ENCODE measurements at regions not wholly inside any gene's neighbourhood (a gene's known extent, or its start where the extent isn't known, plus 50 kb on each side); places are given as distances from the start of the nearest gene placed in this dataset.

DNA sequence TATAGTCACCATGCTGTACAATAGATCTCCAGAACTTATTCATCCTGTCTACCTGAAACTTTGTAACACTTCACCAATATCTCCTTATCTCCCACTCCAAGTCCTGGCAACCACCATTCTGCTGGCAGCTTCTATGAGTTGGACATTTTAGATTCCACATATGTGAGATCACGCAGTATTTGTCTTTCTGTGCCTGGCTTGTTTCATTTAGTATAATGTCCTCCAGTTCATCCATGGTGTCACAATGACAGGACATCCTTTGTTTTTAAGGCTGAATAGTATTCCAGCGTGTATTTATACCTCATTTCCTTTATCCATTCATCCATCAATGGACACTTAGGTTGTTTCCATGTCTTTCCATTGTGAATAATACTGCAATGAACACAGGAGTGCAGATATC is 198.7 kb downstream of the QDPR start:
- Histone ChIP-seq H4K91ac (ENCODE audit: low read depth, low read length) (no peak overlapping the region), H3K23ac (ENCODE audit: low read length) (no peak overlapping the region), H3K9me3 (ENCODE audit: insufficient read depth, low read depth, low read length) (no peaks in the 10 kb centered on the region), H2AK5ac (ENCODE audit: low read length) (no peak overlapping the region), H3K14ac (ENCODE audit: low read length) (no peak overlapping the region), H3K79me1 (ENCODE audit: low read length) (no peaks in the 10 kb centered on the region), H2BK120ac (ENCODE audit: insufficient read depth, low read length, poor library complexity) (no peak overlapping the region), H3K79me2 (ENCODE audit: control insufficient read depth, insufficient read depth, low read length, poor library complexity) (no peaks in the 10 kb centered on the region), H3K9ac (ENCODE audit: low read length) (no peak overlapping the region), H3K27ac (ENCODE audit: low read depth, low read length) (no peak overlapping the region), H3K4me2 (ENCODE audit: low read length) (no peak overlapping the region), H2BK5ac (ENCODE audit: low read depth, low read length, poor library complexity) (no peak overlapping the region), H4K12ac (ENCODE audit: low read depth, low read length) (no peak overlapping the region), H3K27me3 (ENCODE audit: insufficient read depth, low read length) (no peaks in the 10 kb centered on the region), H3K36me3 (ENCODE audit: control insufficient read depth in 1 of 2, insufficient read depth in 2 of 2, low read length in 2 of 2) (no peaks in the 10 kb centered on the region), H4K8ac (ENCODE audit: low read depth, low read length) (no peak overlapping the region), H3K18ac (ENCODE audit: low read length) (no peak overlapping the region), H3K4me1 (ENCODE audit: control insufficient read depth in 1 of 2, insufficient read depth in 2 of 2, low read length in 2 of 2) (no peaks in the 10 kb centered on the region), H2AFZ (ENCODE audit: insufficient read depth, low read length, poor library complexity) (no peak overlapping the region), H3K4ac (ENCODE audit: low read depth, low read length) (no peak overlapping the region), H2BK12ac (ENCODE audit: low read length) (no peak overlapping the region), H3K4me3 (ENCODE audit: low read depth, low read length) (no peak overlapping the region)
- DNase-seq = peak; percentile 24 to 58
- whole genome bisulfite sequencing (ENCODE audit: extremely low coverage, insufficient coverage, insufficient read length) = no CpG with 5 or more reads among the region's 2 CpGs

DNA sequence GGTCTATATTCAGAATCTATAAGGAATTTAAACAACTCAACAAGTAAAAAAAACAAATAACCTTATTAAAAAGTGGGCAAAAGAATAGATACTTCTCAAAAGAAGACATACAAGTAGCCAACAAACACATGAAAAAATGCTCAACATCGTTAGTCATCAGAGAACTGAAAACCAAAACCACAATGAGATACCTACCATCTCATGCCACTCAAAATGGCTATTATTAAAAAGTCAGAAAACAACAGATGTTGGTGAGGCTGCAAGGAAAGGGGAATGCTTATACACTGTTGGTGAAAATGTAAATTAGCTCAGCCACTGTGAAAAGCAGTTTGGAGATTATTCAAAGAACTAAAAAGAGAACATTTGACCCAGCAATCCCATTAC is 201.6 kb downstream of the QDPR start:
- no peak overlapping the region for H4K8ac ChIP-seq (ENCODE audit: low read depth, low read length)
- no peaks in the 10 kb centered on the region for H3K79me2 ChIP-seq (ENCODE audit: control insufficient read depth, insufficient read depth, low read length, poor library complexity)
- no peak overlapping the region for H3K4me2 ChIP-seq (ENCODE audit: low read length)
- no peak overlapping the region for H3K27ac ChIP-seq (ENCODE audit: low read depth, low read length)
- H3K9ac ChIP-seq (ENCODE audit: low read length) = no peak overlapping the region
- no peak overlapping the region for H3K4me3 ChIP-seq (ENCODE audit: low read depth, low read length)
- no CpG with 5 or more reads among the region's 1 CpG for WGBS (ENCODE audit: extremely low coverage, insufficient coverage, insufficient read length)
- H2AFZ ChIP-seq (ENCODE audit: insufficient read depth, low read length, poor library complexity) = no peak overlapping the region
- H4K91ac ChIP-seq (ENCODE audit: low read depth, low read length) = no peak overlapping the region
- H4K12ac ChIP-seq (ENCODE audit: low read depth, low read length) = no peak overlapping the region
- no peak overlapping the region for H2AK5ac ChIP-seq (ENCODE audit: low read length)
- no peaks in the 10 kb centered on the region for H3K9me3 ChIP-seq (ENCODE audit: insufficient read depth, low read depth, low read length)
- H3K4me1 ChIP-seq (ENCODE audit: control insufficient read depth in 1 of 2, insufficient read depth in 2 of 2, low read length in 2 of 2) = no peaks in the 10 kb centered on the region
- H2BK12ac ChIP-seq (ENCODE audit: low read length) = no peak overlapping the region
- no peak for DNase-seq
- no peaks in the 10 kb centered on the region for H3K27me3 ChIP-seq (ENCODE audit: insufficient read depth, low read length)
- H3K23ac ChIP-seq (ENCODE audit: low read length) = no peak overlapping the region
- H3K36me3 ChIP-seq (ENCODE audit: control insufficient read depth in 1 of 2, insufficient read depth in 2 of 2, low read length in 2 of 2) = no peaks in the 10 kb centered on the region
- H3K4ac ChIP-seq (ENCODE audit: low read depth, low read length) = no peak overlapping the region
- H3K18ac ChIP-seq (ENCODE audit: low read length) = no peak overlapping the region
- no peaks in the 10 kb centered on the region for H3K79me1 ChIP-seq (ENCODE audit: low read length)
- H2BK120ac ChIP-seq (ENCODE audit: insufficient read depth, low read length, poor library complexity) = no peak overlapping the region
- no peak overlapping the region for H3K14ac ChIP-seq (ENCODE audit: low read length)
- no peak overlapping the region for H2BK5ac ChIP-seq (ENCODE audit: low read depth, low read length, poor library complexity)

DNA sequence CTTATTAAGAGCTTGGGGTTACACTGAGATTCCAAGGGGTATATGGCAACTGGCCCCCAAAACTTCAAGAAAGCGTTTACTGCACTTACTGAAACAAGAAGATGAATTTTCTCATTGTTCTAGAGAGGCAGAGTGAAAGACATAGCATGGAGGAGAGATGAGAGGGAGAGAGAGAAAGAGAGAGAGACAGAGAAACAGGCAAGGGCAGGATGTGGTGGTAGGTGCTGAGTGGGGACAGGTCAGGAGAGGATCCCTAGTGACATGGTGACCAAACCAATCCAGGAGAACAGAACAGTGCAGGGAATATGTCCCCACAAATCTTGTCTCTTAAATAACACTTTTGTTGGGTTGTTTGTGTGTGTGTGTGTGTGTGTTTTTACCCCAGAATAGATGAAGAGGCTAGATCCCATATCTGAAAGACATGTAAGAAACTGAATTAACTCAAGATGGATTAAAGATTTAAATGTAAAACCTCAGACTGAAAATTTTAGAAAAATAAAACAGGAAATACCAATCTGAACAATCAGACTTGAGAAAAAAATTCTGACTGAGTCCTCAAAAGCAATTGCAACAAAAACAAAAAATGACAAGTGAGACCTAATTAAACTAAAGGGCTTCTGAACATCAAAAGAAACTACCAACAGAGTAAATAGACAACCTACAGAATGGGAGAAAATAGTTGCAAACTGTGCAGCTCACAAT is 202.2 kb downstream of the QDPR start:
- H3K27ac ChIP-seq (ENCODE audit: low read depth, low read length) = no peak overlapping the region
- H3K4ac ChIP-seq (ENCODE audit: low read depth, low read length) = no peak overlapping the region
- H4K91ac ChIP-seq (ENCODE audit: low read depth, low read length) = no peak overlapping the region
- H3K79me1 ChIP-seq (ENCODE audit: low read length) = no peaks in the 10 kb centered on the region
- no peak overlapping the region for H2BK5ac ChIP-seq (ENCODE audit: low read depth, low read length, poor library complexity)
- no peak overlapping the region for H4K8ac ChIP-seq (ENCODE audit: low read depth, low read length)
- H3K4me2 ChIP-seq (ENCODE audit: low read length) = no peak overlapping the region
- H3K27me3 ChIP-seq (ENCODE audit: insufficient read depth, low read length) = no peaks in the 10 kb centered on the region
- DNase-seq = no peak
- no peak overlapping the region for H3K18ac ChIP-seq (ENCODE audit: low read length)
- no CpG with 5 or more reads among the region's 1 CpG for WGBS (ENCODE audit: extremely low coverage, insufficient coverage, insufficient read length)
- H3K4me3 ChIP-seq (ENCODE audit: low read depth, low read length) = no peak overlapping the region
- no peak overlapping the region for H3K9ac ChIP-seq (ENCODE audit: low read length)
- H3K36me3 ChIP-seq (ENCODE audit: control insufficient read depth in 1 of 2, insufficient read depth in 2 of 2, low read length in 2 of 2) = no peaks in the 10 kb centered on the region
- no peak overlapping the region for H2BK12ac ChIP-seq (ENCODE audit: low read length)
- no peaks in the 10 kb centered on the region for H3K4me1 ChIP-seq (ENCODE audit: control insufficient read depth in 1 of 2, insufficient read depth in 2 of 2, low read length in 2 of 2)
- no peaks in the 10 kb centered on the region for H3K79me2 ChIP-seq (ENCODE audit: control insufficient read depth, insufficient read depth, low read length, poor library complexity)
- H2BK120ac ChIP-seq (ENCODE audit: insufficient read depth, low read length, poor library complexity) = no peak overlapping the region
- H2AK5ac ChIP-seq (ENCODE audit: low read length) = no peak overlapping the region
- no peak overlapping the region for H3K14ac ChIP-seq (ENCODE audit: low read length)
- no peak overlapping the region for H4K12ac ChIP-seq (ENCODE audit: low read depth, low read length)
- no peak overlapping the region for H2AFZ ChIP-seq (ENCODE audit: insufficient read depth, low read length, poor library complexity)
- H3K23ac ChIP-seq (ENCODE audit: low read length) = no peak overlapping the region
- H3K9me3 ChIP-seq (ENCODE audit: insufficient read depth, low read depth, low read length) = no peaks in the 10 kb centered on the region

DNA sequence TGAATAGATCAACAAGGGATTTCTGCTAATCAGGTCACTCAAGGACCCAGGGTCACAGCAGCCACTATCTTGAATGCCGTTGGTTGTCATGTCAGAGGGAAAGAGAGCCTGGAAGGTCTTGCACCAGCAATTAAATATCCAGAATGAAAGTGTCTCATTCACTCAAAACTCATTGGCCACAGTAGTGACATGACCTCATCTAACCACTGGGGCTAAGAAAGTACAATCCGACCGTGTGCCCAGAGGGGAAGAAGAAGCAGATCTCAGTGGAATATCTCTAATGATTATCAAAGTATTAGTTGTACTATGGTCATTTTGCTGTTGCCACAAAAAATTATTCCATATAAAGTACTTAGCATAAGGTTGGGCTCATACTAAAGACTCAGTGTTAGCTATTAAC is 210.0 kb downstream of the QDPR start:
- H3K27me3 ChIP-seq (ENCODE audit: insufficient read depth, low read length) = no peaks in the 10 kb centered on the region
- no CpG with 5 or more reads among the region's 3 CpGs for WGBS (ENCODE audit: extremely low coverage, insufficient coverage, insufficient read length)
- no peak overlapping the region for H2AFZ ChIP-seq (ENCODE audit: insufficient read depth, low read length, poor library complexity)
- H2AK5ac ChIP-seq (ENCODE audit: low read length) = no peak overlapping the region
- no peak overlapping the region for H3K4ac ChIP-seq (ENCODE audit: low read depth, low read length)
- no peak for DNase-seq
- H3K9ac ChIP-seq (ENCODE audit: low read length) = no peak overlapping the region
- H4K8ac ChIP-seq (ENCODE audit: low read depth, low read length) = peak overlapping the region; percentile 38
- no peak overlapping the region for H3K4me2 ChIP-seq (ENCODE audit: low read length)
- H3K18ac ChIP-seq (ENCODE audit: low read length) = no peak overlapping the region
- no peak overlapping the region for H4K91ac ChIP-seq (ENCODE audit: low read depth, low read length)
- H3K4me1 ChIP-seq (ENCODE audit: control insufficient read depth in 1 of 2, insufficient read depth in 2 of 2, low read length in 2 of 2) = no peaks in the 10 kb centered on the region
- no peak overlapping the region for H3K4me3 ChIP-seq (ENCODE audit: low read depth, low read length)
- no peak overlapping the region for H3K23ac ChIP-seq (ENCODE audit: low read length)
- H2BK12ac ChIP-seq (ENCODE audit: low read length) = no peak overlapping the region
- no peak overlapping the region for H2BK120ac ChIP-seq (ENCODE audit: insufficient read depth, low read length, poor library complexity)
- no peaks in the 10 kb centered on the region for H3K9me3 ChIP-seq (ENCODE audit: insufficient read depth, low read depth, low read length)
- H3K36me3 ChIP-seq (ENCODE audit: control insufficient read depth in 1 of 2, insufficient read depth in 2 of 2, low read length in 2 of 2) = no peaks in the 10 kb centered on the region
- no peak overlapping the region for H2BK5ac ChIP-seq (ENCODE audit: low read depth, low read length, poor library complexity)
- no peaks in the 10 kb centered on the region for H3K79me2 ChIP-seq (ENCODE audit: control insufficient read depth, insufficient read depth, low read length, poor library complexity)
- no peak overlapping the region for H3K14ac ChIP-seq (ENCODE audit: low read length)
- H3K27ac ChIP-seq (ENCODE audit: low read depth, low read length) = no peak overlapping the region
- no peaks in the 10 kb centered on the region for H3K79me1 ChIP-seq (ENCODE audit: low read length)
- no peak overlapping the region for H4K12ac ChIP-seq (ENCODE audit: low read depth, low read length)
